Stromal cell of bone marrow (primary cell): ENCODE measurements at regions not wholly inside any gene's neighbourhood (a gene's known extent, or its start where the extent isn't known, plus 50 kb on each side); places are given as distances from the start of the nearest gene placed in this dataset.

Experiments used
- DNase-seq: peaks from one replicate; pipeline ENCODE4 v3.0.0-alpha.2; 2012; ENCODE audit warnings: low read depth

DNA sequence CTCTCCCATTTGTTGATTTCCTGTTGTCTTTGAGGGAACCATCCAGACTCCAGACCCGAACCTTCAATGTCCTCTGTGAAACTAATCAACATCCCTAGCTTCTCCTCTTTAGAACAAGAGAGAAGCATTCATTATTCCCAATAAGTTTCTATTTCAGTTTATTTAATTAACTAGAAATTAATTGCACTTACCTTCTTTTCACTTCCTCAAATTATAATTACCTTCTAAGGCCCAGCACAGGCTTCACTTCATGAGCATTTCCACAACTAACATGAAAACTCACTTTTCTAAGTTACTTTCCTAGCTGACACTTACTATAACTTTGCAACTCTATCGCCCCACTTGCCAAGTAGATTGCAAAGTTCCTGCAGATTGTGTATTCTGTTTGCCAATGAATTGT is 71.6 kb upstream of the HTR2A start:
- no peak for DNase-seq

DNA sequence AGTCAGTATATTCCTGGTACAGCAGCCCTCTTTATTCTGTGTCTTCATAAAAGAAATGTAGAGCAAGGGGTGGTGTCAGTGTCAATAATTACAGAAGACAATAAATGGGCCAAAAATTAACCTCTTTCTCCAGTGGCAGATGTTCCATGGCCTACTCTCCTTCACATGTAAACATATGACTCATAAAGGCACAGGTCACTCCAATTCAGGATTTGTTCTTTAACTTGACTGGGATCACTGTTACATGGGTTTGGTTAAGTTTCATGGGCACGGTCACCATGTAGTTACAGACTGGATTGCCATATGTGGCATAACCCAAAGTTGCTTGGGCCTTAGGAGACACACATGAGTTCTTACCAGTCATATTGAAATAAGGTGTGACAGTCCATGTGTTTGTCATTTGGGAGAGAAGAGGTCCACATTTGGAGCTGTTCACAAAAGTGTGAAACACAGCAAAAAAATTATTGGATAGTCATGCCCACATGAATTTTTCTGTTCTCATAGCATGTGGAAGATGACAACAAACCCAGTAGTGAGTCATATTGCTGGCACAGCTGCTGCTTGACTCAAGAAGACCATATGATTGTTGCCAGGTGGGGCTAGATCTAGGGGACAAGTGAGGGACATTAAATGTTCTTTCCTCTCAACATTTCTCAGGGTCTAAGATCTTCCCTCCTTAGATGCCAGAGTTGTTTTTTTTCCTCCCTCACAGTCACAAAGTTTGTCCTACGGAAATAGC is 68.1 kb upstream of the HTR2A start:
- DNase-seq, result peak; percentile 68

DNA sequence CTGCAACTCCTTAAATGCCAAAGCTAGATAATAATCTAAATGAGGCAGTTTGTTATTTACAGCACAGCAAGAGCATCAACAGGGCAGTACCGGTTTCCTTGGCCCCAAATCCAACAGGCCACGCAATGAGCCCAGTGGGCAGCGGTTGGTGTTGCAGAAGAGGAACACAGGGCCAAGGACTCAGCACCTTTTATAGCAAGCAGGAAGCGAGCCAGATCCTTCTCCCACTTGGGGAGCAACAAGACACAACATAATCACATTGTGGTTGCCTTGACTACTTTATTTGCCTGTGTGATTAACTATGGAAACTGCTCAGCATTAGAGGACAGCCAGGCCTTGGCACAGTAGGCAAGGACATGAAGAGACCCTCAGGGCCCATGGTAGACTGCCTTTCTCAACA is 67.1 kb upstream of the HTR2A start:
- DNase-seq, result no peak

DNA sequence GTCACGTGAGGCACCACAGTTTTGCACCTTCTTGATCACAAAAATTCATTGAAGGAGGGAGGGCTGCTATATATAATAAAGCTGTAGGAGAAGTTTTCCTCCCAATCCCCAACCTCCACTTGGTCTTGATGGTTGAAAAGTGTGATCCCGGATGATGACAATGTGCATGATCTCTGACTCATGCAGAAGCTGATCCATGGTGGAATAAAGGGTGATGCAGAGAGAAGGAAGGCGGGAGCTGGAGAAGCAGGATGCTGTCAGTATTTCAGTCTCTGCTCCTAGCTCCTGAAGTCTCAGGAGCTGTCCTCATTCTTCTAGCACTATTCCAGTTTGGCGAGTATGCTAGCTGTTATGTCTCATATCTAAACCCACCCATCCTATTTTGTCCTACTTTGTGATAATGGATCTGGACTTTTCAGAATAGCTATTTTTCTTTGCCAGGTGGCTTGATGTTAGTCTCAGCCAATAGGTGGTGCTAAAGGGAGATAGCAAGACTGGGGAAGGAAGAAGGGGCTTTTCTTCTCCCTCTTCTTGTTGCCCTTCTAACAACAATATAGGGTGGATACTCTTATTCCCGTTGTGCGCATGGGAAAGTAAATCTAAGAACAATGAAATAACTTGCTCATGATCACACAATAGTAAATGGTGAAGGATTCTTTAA is 65.6 kb upstream of the HTR2A start:
- DNase-seq, result peak; percentile 53

DNA sequence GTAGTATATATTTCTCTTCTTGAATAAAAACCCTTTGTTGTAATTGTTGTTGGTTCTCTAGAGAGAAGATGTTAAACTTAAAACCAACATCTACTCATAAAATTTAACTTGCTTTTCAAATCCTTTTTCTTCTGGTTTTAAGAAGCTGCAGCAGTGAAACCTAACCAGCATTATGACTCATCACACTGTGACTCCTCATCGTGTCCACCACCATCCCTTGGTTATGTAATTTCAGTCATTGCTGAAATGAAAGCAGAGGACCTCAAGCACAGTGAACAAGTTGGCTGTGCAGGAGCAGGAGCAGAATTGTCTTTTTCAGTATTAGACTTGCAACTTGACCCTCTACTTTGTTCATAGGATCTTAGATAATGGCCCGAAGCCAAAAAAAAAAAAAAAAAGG is 64.9 kb upstream of the HTR2A start:
- DNase-seq, result peak; percentile 84

DNA sequence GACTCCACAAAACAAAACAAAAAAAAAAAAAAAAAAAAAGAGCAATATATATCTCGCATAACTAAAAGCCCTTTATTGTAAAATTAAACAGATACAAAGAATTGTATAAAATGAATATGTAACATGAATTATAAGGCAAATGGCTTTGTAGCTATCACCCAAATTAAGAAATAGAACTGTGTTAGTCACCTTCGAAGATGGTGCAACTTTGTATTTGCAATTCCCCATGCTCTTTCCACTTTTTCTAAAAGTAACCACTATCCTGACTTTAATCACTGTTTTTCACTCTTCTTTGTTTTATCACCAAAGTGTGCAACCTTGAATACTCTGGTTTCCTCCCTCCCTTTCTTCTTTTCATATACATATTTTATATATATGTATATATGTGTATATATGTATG is 57.1 kb upstream of the HTR2A start:
- DNase-seq, result no peak

DNA sequence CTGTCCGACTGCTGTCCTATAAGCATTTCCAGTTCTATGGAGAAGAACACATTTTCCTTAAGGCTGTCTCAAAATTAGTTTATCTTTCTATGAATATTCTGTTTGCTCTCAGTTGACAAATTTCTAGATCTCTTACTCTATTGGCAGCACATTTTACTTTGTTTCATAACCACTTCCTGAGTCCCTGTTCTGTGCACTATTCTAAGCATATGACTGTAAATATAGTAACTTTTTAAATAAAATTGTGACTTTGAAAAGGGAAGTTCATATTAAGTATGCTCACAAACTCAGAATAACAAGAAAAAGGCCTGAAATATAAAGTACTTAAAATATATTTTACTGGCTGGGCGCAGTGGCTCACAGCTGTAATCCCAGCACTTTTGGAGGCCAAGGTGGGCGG is 56.5 kb upstream of the HTR2A start:
- DNase-seq, result no peak

DNA sequence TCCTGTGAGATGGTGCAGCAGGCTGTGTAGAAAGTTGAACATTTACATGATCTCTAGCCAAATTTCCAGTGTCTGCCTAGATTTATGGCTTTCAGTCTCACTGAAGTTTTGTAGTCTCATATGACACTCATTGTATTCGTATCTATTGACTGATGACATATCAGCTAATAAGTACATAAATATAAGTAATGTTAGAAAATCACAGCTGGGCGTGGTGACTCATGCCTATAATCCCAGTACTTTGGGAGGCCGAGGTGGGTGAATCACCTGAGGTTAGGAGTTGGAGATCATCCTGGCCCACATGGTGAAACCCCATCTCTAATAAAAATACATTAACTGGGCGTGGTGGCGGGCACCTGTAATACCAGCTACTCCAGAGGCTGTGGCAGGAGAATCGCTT is 54.7 kb upstream of the HTR2A start:
- no peak for DNase-seq

DNA sequence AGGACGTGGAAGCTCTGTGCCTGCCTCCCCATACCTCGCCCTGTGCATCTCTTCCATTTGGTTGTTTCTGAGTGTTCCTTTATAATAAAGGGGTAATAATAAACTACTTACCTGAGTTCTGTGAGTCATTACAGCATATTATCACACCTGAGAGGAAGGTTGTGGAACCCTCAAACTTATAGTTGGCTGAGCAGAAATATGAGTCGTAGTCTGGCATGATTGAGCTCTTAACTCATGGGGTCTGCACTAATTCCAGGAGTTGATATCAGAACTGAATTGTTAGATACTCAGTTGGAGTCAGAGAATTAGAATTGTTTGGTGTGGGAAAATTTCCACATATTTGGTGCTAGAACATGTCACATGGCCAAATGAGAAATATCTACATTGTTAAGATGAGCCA is 52.4 kb upstream of the HTR2A start:
- no peak for DNase-seq

DNA sequence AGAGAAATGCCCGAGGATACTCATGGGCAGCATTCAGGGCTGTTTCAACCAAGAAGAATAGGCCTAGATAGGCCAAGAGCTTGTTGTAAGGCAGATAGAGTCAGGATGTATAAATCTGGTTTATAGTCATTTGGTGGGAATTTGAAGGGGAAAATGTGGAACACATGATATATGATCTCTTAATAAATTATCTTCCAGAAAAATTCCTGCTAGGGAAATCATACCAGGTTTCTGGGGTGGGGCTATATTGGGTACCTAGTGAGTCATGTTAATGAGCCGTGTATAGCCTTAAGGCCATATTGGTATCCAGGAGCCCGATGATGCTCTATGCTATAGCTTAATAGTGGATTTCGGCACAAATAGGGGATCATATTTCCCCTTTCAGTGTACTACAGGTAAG is 51.5 kb upstream of the HTR2A start:
- no peak for DNase-seq

DNA sequence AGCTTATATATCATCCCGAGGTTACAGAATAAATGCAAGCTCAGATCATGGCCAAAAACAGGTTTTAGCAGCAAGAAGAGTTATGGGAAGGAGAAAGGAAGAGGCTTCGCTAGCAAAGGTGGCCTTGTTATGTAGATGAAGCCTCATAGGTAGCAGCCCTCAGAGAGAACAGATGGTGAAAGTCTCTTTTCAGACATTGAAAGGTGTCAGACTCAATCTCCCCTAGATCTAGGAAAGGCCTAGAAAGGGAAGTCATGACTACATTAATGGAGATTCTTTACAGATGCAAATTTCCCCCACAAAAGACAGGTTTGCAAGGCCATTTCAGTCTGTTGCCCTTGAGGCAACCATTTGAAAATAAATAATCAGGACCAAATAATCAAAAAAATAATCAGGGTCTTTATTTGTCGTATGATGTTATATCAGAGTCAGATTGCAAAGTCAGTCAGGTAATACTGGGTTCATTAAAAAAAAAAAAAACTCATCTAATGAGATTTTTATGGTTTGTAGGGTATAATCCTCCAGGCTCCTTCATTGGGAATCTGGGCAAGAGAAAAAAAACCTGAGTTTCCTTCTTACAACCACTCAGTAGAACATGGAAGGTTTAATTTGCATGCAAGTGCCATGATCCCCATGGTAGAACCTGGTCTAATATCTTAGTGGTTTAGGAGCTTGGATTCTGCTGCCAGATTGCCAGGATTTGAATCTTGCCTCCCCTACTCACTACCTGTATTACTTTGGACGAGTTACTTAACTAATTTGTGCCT is 50.8 kb upstream of the HTR2A start:
- no peak for DNase-seq
